Stimulated activated CD8-positive, alpha-beta memory T cell treated with anti-CD3 and anti-CD28 coated beads, Interleukin-7, amount 100 ng/mL, for 4 hours (primary cell): ENCODE measurements at regions not wholly inside any gene's neighbourhood (a gene's known extent, or its start where the extent isn't known, plus 50 kb on each side); places are given as distances from the start of the nearest gene placed in this dataset.

Experiments used
- DNase-seq, 2 donors: peaks; one replicate each; pipeline ENCODE4 v3.0.0-alpha.2; 2020; ENCODE audit warnings: low read depth in 2 of 2

- no peak for DNase-seq
Measured at GRCh38 chr3:104553121-104553520, 813.6 kb upstream of the ALCAM start.

GRCh38 chr3:104554425-104554824 is 812.3 kb upstream of the ALCAM start:
- no peak for DNase-seq

GRCh38 chr3:104555728-104556127 is 811.0 kb upstream of the ALCAM start:
- DNase-seq, result no peak

- DNase-seq, result no peak
Measured at GRCh38 chr3:104556372-104557078, 810.2 kb upstream of the ALCAM start.

GRCh38 chr3:104561324-104561723 is 805.4 kb upstream of the ALCAM start:
- DNase-seq, result no peak

- peak; percentile 2 to 27 for DNase-seq
Measured at GRCh38 chr3:104564045-104564643, 802.6 kb upstream of the ALCAM start.

GRCh38 chr3:104566054-104566453 is 800.7 kb upstream of the ALCAM start:
- DNase-seq, result no peak

GRCh38 chr3:104575634-104576033 is 791.1 kb upstream of the ALCAM start:
- no peak for DNase-seq

GRCh38 chr3:104578558-104578957 is 788.2 kb upstream of the ALCAM start:
- no peak for DNase-seq

- no peak for DNase-seq
Measured at GRCh38 chr3:104582092-104582491, 784.6 kb upstream of the ALCAM start.

- no peak for DNase-seq
Measured at GRCh38 chr3:104584682-104585081, 782.0 kb upstream of the ALCAM start.

- DNase-seq, result no peak
Measured at GRCh38 chr3:104586344-104586743, 780.4 kb upstream of the ALCAM start.

GRCh38 chr3:104588442-104588841 is 778.3 kb upstream of the ALCAM start:
- no peak for DNase-seq

GRCh38 chr3:104591776-104592175 is 774.9 kb upstream of the ALCAM start:
- no peak for DNase-seq

- no peak for DNase-seq
Measured at GRCh38 chr3:104594491-104594890, 772.2 kb upstream of the ALCAM start.

GRCh38 chr3:104596054-104596453 is 770.7 kb upstream of the ALCAM start:
- DNase-seq, result no peak

GRCh38 chr3:104596551-104596950 is 770.2 kb upstream of the ALCAM start:
- no peak for DNase-seq

- DNase-seq, result no peak
Measured at GRCh38 chr3:104598848-104599511, 767.7 kb upstream of the ALCAM start.

- DNase-seq, result no peak
Measured at GRCh38 chr3:104604326-104605010, 762.2 kb upstream of the ALCAM start.

- DNase-seq, result no peak
Measured at GRCh38 chr3:104606812-104607211, 759.9 kb upstream of the ALCAM start.

- no peak for DNase-seq
Measured at GRCh38 chr3:104610730-104611652, 755.7 kb upstream of the ALCAM start.
